PFSK-1 (cell line): ENCODE measurements at regions not wholly inside any gene's neighbourhood (a gene's known extent, or its start where the extent isn't known, plus 50 kb on each side); places are given as distances from the start of the nearest gene placed in this dataset.

Source experiments
- FOXP2 ChIP-seq: optimal IDR thresholded peaks from 2 replicates; pipeline ENCODE3; 2011; ENCODE audit warnings: borderline replicate concordance, control low read depth, inconsistent platforms; ENCODE audit not compliant: insufficient read depth; ENCODE audit errors: extremely low read length, extremely low read depth
- POLR2AphosphoS5 ChIP-seq: IDR thresholded peaks from 2 replicates; pipeline ENCODE4 v1.6.1; 2012; ENCODE audit warnings: low read depth, mild to moderate bottlenecking, control low read depth, low read length, moderate library complexity
- SIN3A ChIP-seq: IDR thresholded peaks from 2 replicates; pipeline ENCODE4 v1.6.1; 2012; ENCODE audit warnings: mild to moderate bottlenecking, low read length, moderate library complexity, borderline replicate concordance; ENCODE audit not compliant: insufficient read depth
- TAF1 ChIP-seq: IDR thresholded peaks from 2 replicates; pipeline ENCODE4 v1.6.1; 2012; ENCODE audit warnings: low read length, control low read depth, borderline replicate concordance; ENCODE audit not compliant: insufficient read depth
- TF ChIP-seq, protein P1 (sequence below), 2 experiments: IDR thresholded peaks; 2 replicates each; pipeline versions ENCODE4 v1.6.1 to v1.8.0; 2011 to 2012; ENCODE audit warnings: low read depth in 2 of 2, low read length in 2 of 2, control low read depth in 1 of 2, inconsistent platforms in 1 of 2, mild to moderate bottlenecking in 1 of 2, moderate library complexity in 1 of 2; ENCODE audit not compliant: insufficient read depth in 1 of 2

DNA sequence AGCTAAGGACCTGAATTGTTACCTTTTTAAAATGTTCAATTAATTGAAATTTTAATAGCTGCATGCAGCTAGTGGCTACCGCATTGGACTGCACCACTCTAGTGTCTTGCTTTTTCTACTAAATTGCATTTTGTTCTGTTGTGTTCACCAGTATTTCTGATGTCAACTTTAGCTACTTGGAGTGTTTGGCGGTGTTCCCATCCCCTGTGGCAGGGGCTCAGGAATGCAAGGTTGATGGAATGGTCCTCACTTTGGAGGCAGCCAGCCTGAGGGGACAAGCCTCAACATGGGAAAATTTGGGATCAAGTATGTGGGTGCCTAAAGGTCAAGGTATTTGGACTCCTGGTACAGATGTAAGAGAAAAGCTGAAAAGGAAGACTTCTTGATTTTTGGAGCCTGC, 194.6 kb upstream of the PRNP start:
- no peak for TF ChIP-seq POLR2AphosphoS5
- TF ChIP-seq, protein P1, sequence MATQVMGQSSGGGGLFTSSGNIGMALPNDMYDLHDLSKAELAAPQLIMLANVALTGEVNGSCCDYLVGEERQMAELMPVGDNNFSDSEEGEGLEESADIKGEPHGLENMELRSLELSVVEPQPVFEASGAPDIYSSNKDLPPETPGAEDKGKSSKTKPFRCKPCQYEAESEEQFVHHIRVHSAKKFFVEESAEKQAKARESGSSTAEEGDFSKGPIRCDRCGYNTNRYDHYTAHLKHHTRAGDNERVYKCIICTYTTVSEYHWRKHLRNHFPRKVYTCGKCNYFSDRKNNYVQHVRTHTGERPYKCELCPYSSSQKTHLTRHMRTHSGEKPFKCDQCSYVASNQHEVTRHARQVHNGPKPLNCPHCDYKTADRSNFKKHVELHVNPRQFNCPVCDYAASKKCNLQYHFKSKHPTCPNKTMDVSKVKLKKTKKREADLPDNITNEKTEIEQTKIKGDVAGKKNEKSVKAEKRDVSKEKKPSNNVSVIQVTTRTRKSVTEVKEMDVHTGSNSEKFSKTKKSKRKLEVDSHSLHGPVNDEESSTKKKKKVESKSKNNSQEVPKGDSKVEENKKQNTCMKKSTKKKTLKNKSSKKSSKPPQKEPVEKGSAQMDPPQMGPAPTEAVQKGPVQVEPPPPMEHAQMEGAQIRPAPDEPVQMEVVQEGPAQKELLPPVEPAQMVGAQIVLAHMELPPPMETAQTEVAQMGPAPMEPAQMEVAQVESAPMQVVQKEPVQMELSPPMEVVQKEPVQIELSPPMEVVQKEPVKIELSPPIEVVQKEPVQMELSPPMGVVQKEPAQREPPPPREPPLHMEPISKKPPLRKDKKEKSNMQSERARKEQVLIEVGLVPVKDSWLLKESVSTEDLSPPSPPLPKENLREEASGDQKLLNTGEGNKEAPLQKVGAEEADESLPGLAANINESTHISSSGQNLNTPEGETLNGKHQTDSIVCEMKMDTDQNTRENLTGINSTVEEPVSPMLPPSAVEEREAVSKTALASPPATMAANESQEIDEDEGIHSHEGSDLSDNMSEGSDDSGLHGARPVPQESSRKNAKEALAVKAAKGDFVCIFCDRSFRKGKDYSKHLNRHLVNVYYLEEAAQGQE (IDR thresholded peaks at IDR 0.05; ENCODE audit: insufficient read depth in 1 of 2, low read depth in 2 of 2, low read length in 2 of 2) = no peak
- TF ChIP-seq FOXP2 = no peak
- no peak for TF ChIP-seq TAF1
- TF ChIP-seq SIN3A = no peak

DNA sequence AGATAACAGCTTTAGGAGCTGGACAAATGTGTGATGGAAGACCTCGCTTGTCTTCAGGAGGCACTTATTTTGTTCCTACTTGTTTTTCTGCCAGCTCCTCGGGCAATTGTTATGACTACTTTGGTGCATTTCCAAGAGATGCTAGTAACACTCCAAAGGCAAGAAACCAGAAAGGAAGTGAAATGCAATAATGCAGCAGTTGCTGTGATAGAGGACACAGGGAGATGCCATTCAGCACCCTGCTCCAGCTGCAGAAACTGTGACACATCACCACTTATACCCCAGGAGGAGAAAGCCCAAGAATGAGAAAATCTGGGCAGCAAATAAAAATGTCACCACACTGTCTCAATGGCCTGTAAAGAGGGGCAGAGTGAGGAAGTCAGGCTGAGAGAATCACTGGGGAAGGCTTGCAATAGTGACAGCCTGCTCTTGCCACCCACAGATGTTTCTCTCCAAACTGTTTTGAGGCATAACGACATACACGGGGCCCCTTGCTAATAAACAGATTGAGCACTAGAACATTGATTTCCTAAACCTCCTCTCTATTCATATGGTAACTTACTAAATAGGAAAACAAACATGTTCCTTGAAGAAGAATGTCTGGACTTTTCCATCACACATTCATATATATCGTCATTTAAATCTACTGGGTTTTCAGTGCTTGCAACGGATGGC, 195.5 kb upstream of the PRNP start:
- TF ChIP-seq POLR2AphosphoS5 (no peak), FOXP2 (no peak)
- TF ChIP-seq, protein P1 (IDR thresholded peaks at IDR 0.05; ENCODE audit: insufficient read depth in 1 of 2, low read depth in 2 of 2, low read length in 2 of 2) = no peak

DNA sequence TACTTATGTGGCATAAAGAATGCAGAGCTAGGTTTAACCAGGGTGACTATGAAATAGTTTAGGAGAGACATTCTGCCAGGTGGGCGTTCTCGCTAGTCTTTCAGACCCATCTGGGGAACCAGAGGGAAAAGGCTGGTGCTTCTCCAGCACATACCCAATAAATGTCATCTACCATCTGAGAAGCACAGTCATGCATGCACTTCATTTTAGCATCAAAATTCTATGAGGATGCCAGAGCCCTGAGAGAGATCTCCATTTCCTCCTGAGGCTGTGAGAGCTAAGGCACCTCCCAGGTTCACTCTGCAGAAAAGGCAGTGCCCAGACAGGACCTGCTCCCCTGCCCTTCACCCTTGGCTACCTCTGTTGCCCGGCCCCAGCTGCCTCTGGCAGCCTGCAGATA, 196.2 kb upstream of the PRNP start:
- TF ChIP-seq, protein P1 (IDR thresholded peaks at IDR 0.05; ENCODE audit: insufficient read depth in 1 of 2, low read depth in 2 of 2, low read length in 2 of 2) = no peak

DNA sequence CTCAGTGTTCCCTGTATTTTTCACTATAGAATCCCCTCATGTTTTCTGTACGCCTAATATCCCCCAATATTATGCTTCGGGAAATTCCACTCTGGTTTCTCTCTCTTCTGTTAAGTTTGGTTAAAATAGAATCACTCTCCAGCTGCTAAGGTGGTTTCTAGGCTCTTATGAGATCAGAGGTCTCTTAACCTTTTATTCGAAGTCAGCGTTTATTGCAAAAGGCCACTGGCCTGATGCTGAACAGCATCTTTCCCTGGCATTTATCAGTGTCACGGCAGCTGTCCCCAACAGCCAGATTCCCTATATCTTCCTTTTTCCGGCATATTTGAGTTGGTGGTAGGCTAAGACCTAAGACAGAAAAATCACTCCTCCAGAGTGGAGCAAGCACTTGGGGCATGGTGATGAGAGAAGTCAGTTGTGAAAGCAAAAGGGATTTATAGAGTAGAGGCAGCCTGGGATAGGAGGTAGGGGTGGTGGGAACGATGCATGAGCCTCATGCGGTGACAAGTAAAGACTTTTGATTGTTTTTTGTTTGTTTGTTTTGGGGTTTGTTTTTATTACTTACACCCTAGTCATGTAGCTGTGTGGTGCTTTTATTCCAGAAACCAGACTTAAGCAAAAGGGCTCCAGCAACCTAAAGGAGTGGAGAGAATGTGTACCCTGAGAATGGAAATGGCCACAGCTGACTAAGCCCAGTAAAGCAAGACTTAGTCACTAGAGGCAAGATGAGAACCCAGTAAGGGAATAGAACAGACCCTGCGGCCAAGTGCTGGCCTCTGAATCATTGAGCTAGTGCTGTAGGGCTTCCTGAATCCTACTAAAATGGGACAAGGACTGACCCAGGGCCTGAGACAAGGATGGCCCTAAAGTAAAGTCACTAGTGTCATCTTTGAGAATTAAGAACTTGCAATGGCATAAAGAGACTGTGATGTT, 197.6 kb upstream of the PRNP start:
- TF ChIP-seq TAF1 (no peak), POLR2AphosphoS5 (no peak)

DNA sequence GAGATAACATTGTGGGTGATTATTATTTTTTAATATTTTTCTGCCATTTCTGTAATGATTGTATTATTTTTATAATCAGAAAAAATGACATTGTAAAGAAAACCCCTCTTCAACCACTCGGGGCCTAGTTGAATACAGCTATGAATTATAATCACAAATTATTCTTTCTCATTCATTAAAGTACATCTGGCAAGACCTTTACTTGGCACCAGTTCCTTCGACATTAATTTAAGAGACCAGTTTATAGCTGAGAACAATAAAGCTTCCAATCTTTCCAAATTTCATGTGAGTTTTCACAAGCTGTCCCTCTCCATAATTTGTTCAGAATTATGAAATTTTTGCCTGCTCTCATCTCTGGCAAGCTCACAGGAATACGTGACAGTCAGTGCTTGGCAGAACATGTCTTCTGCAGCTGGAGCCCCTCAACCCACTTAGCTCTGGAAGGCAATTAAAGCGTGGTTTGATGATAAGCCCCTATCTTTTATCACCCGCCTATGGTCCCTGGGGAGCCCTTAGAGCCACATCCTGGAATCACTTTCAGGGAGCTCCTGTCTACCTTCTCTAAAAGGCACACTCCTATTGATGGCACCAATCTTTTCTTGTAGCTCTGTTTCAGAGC, 201.8 kb upstream of the PRNP start:
- TF ChIP-seq FOXP2 (no peak), TAF1 (no peak), SIN3A (no peak), POLR2AphosphoS5 (no peak)
- TF ChIP-seq, protein P1 (IDR thresholded peaks at IDR 0.05; ENCODE audit: insufficient read depth in 1 of 2, low read depth in 2 of 2, low read length in 2 of 2) = no peak
